ENCODE measurements at regions not wholly inside any gene's neighbourhood (a gene's known extent, or its start where the extent isn't known, plus 50 kb on each side); places are given as distances from the start of the nearest gene placed in this dataset.

GRCh38 chr16:25587783-25588182 is 104.0 kb upstream of the HS3ST4 start:
- Histone ChIP-seq H3K79me2 (ENCODE audit: control insufficient read depth, insufficient read depth, low read length) (no peaks in the 10 kb centered on the region), H3K9ac (replicated peaks; ENCODE audit: extremely low read depth, insufficient read depth, low read length) (no peak overlapping the region), H3K4me3 (replicated peaks in 1 of 3; ENCODE audit: insufficient read depth in 1 of 3, low read depth in 1 of 3, low read length in 3 of 3) (no peak overlapping the region), H4K20me1 (replicated peaks; ENCODE audit: control insufficient read depth, extremely low read depth, insufficient read depth, low read length) (no peaks in the 10 kb centered on the region), H3K9me1 (replicated peaks; ENCODE audit: control insufficient read depth, extremely low read depth, insufficient read depth, low read length) (no peaks in the 10 kb centered on the region), H3K9me3 (replicated peaks; ENCODE audit: control insufficient read depth, insufficient read depth, low read length) (peaks cover 4% of the 10 kb centered on the region), H3K27ac (ENCODE audit: insufficient read depth, low read depth, low read length) (no peak overlapping the region), H3K4me2 (ENCODE audit: insufficient read depth, low read length) (no peak overlapping the region), H3K4me1 (ENCODE audit: control insufficient read depth, extremely low read depth, insufficient read depth, low read length) (no peaks in the 10 kb centered on the region), H3K27me3 (ENCODE audit: control insufficient read depth in 2 of 2, insufficient read depth in 2 of 2, low read length in 2 of 2) (no peaks in the 10 kb centered on the region), H2AFZ (ENCODE audit: low read depth, low read length) (no peak overlapping the region), H3K36me3 (ENCODE audit: control insufficient read depth in 2 of 2, extremely low read depth in 1 of 2, insufficient read depth in 2 of 2, low read length in 2 of 2) (no peaks in the 10 kb centered on the region)
- dilution Hi-C loops (cut with MboI; ENCODE audit: extremely low pct_ligation_motif_present, low sequenced_read_pairs) (no loop called here), intact Hi-C loops (cut with micrococcal nuclease) (no loop called here)
- CTCF ChIA-PET: no interaction called here
- no peak for FAIRE-seq
- BruUV-seq (replicated peaks): no TSS peak
- POLR2A ChIA-PET: no interaction called here
- DNase-seq (ENCODE audit: low read depth, low spot score): no peak
- TF ChIP-seq JUN (IDR thresholded peaks at IDR 0.05; ENCODE audit: borderline replicate concordance, insufficient read depth, insufficient read length, low read depth) (no peak), EZH2 (IDR thresholded peaks at IDR 0.05; ENCODE audit: borderline replicate concordance, low read depth, low read length, severe bottlenecking) (no peak), GATA2 (IDR thresholded peaks at IDR 0.05; ENCODE audit: insufficient read depth, insufficient read length, low read depth, low read length) (no peak), CTCF (IDR thresholded peaks at IDR 0.05; ENCODE audit: extremely low read depth in 1 of 2, insufficient read depth in 1 of 2, low read depth in 1 of 2, low read length in 2 of 2) (no peak)

GRCh38 chr16:25586826-25587225 is 104.9 kb upstream of the HS3ST4 start:
- Histone ChIP-seq H3K79me2 (ENCODE audit: control insufficient read depth, insufficient read depth, low read length) (no peaks in the 10 kb centered on the region), H3K4me3 (replicated peaks in 1 of 3; ENCODE audit: insufficient read depth in 1 of 3, low read depth in 1 of 3, low read length in 3 of 3) (no peak overlapping the region), H2AFZ (ENCODE audit: low read depth, low read length) (no peak overlapping the region), H3K9me3 (replicated peaks; ENCODE audit: control insufficient read depth, insufficient read depth, low read length) (peaks cover 4% of the 10 kb centered on the region), H3K9me1 (replicated peaks; ENCODE audit: control insufficient read depth, extremely low read depth, insufficient read depth, low read length) (no peaks in the 10 kb centered on the region), H3K4me2 (ENCODE audit: insufficient read depth, low read length) (no peak overlapping the region), H3K9ac (replicated peaks; ENCODE audit: extremely low read depth, insufficient read depth, low read length) (no peak overlapping the region), H3K4me1 (ENCODE audit: control insufficient read depth, extremely low read depth, insufficient read depth, low read length) (no peaks in the 10 kb centered on the region), H4K20me1 (replicated peaks; ENCODE audit: control insufficient read depth, extremely low read depth, insufficient read depth, low read length) (no peaks in the 10 kb centered on the region), H3K27me3 (ENCODE audit: control insufficient read depth in 2 of 2, insufficient read depth in 2 of 2, low read length in 2 of 2) (no peaks in the 10 kb centered on the region), H3K27ac (ENCODE audit: insufficient read depth, low read depth, low read length) (no peak overlapping the region), H3K36me3 (ENCODE audit: control insufficient read depth in 2 of 2, extremely low read depth in 1 of 2, insufficient read depth in 2 of 2, low read length in 2 of 2) (no peaks in the 10 kb centered on the region)
- FAIRE-seq: no peak
- DNase-seq (ENCODE audit: low read depth, low spot score): no peak
- intact Hi-C loops (cut with micrococcal nuclease): no loop called here
- BruUV-seq (replicated peaks): no TSS peak
- dilution Hi-C loops (cut with MboI; ENCODE audit: extremely low pct_ligation_motif_present, low sequenced_read_pairs): no loop called here
- ChIA-PET POLR2A (no interaction called here), CTCF (no interaction called here)
- TF ChIP-seq POLR2A (IDR thresholded peaks at IDR 0.05; ENCODE audit: low read depth, low read length): no peak
- no peak for TF ChIP-seq JUN (IDR thresholded peaks at IDR 0.05; ENCODE audit: borderline replicate concordance, insufficient read depth, insufficient read length, low read depth)
- no peak for TF ChIP-seq MYC (IDR thresholded peaks at IDR 0.05; ENCODE audit: low read depth, low read length)
- TF ChIP-seq GATA2 (IDR thresholded peaks at IDR 0.05; ENCODE audit: insufficient read depth, insufficient read length, low read depth, low read length): no peak
- no peak for TF ChIP-seq FOS (IDR thresholded peaks at IDR 0.05; ENCODE audit: borderline replicate concordance, insufficient read depth, low read length)
- TF ChIP-seq EZH2 (IDR thresholded peaks at IDR 0.05; ENCODE audit: borderline replicate concordance, low read depth, low read length, severe bottlenecking): no peak
- TF ChIP-seq, protein P1, sequence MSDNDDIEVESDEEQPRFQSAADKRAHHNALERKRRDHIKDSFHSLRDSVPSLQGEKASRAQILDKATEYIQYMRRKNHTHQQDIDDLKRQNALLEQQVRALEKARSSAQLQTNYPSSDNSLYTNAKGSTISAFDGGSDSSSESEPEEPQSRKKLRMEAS (IDR thresholded peaks at IDR 0.05; ENCODE audit: insufficient read depth, insufficient read length): no peak
- no peak for TF ChIP-seq POLR2AphosphoS5 (IDR thresholded peaks at IDR 0.05; ENCODE audit: insufficient read depth, low read depth, low read length)
